ENCODE measurements at regions not wholly inside any gene's neighbourhood (a gene's known extent, or its start where the extent isn't known, plus 50 kb on each side); places are given as distances from the start of the nearest gene placed in this dataset.
A peak's percentile ranks its signal among the peaks of the same experiment; 100 is the strongest.
"Not testable (repeated sequence)": the region's sequence is repeated elsewhere in the genome, so short reads cannot be mapped to it uniquely, and the experiment has no call there.

GRCh38 chr5:39662945-39663344 is 238.2 kb upstream of the DAB2 start:
- in situ Hi-C loops (cut with HindIII; ENCODE audit: low pct_unique_long_range_greater_than_20kb, low sequenced_read_pairs): no loop called here
- no peak for DNase-seq (ENCODE audit: low read depth)

DNA sequence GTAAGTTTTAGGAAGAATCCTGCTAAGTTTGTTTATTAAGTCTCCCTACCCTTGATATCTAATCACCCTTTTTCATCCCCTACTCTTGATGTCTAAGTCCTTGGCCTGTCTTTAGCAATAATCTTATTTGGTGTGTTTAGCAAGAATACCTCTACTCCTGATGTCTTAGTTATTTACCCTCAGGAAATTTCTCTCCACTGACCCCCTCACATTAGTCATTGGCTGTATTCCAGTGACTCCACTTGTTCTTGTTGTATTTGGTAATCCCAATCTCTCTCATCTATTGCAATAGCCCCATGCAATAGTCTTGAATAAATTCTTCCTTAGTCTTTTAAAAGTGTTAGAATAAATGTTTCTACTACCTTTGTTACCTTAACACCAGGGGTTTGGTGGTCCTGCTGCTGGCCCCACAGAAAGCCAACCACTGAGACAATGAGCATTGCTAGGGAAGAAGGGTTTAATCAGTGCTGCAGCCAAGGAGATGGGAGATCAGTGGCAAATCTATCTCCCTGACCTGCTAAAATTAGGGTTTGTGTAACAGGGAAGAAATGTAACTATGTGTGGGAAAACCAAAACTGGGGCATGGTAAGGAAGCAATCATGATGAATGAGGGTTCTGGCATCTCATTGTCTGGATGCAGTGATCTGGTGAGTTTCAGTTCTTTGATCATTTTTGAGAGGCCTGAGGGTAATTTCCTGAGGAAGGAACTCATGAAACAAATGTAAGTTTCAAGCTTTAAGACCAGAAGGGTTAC is 236.4 kb upstream of the DAB2 start:
- DNase-seq (ENCODE audit: low read depth): no peak
- in situ Hi-C loops (cut with HindIII; ENCODE audit: low pct_unique_long_range_greater_than_20kb, low sequenced_read_pairs): no loop called here

GRCh38 chr5:39660020-39660419 is 235.2 kb upstream of the DAB2 start:
- in situ Hi-C loops (cut with HindIII; ENCODE audit: low pct_unique_long_range_greater_than_20kb, low sequenced_read_pairs): no loop called here
- DNase-seq (ENCODE audit: low read depth): no peak

- no peak for DNase-seq (ENCODE audit: low read depth)
- in situ Hi-C loops (cut with HindIII; ENCODE audit: low pct_unique_long_range_greater_than_20kb, low sequenced_read_pairs): no loop called here
Measured at GRCh38 chr5:39658866-39659265, 234.1 kb upstream of the DAB2 start.

GRCh38 chr5:39657943-39658342 is 233.2 kb upstream of the DAB2 start:
- no peak for DNase-seq (ENCODE audit: low read depth)
- in situ Hi-C loops (cut with HindIII; ENCODE audit: low pct_unique_long_range_greater_than_20kb, low sequenced_read_pairs): no loop called here

GRCh38 chr5:39656600-39656999 is 231.8 kb upstream of the DAB2 start:
- in situ Hi-C loops (cut with HindIII; ENCODE audit: low pct_unique_long_range_greater_than_20kb, low sequenced_read_pairs): no loop called here

DNA sequence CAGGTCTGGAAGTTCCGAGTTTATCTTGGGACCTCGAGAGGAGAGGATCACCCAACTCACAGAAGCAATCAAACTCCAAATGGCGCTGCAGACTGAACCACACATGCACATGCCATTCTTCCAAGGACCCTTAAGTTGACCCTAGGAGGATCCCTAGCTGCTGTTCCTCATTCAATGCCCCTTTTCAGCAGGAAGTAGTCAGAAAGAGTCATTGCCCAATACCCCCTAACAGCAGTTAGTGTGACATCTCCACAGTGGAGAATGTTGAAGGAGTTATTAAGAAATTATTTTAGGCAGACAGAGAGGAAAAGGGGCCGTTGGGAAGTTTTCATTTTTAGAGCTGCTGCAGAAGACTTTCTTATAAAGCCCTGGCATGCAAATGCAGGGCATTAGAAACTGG is 229.9 kb upstream of the DAB2 start:
- in situ Hi-C loops (cut with HindIII; ENCODE audit: low pct_unique_long_range_greater_than_20kb, low sequenced_read_pairs): no loop called here
- DNase-seq (ENCODE audit: low read depth): no peak

More at GRCh38 chr5:39656600-39656999, 231.8 kb upstream of the DAB2 start:
- no peak for DNase-seq (ENCODE audit: low read depth)

GRCh38 chr5:39652481-39652880 is 227.7 kb upstream of the DAB2 start:
- in situ Hi-C loops (cut with HindIII; ENCODE audit: low pct_unique_long_range_greater_than_20kb, low sequenced_read_pairs): not testable (repeated sequence)

GRCh38 chr5:39652036-39652435 is 227.3 kb upstream of the DAB2 start:
- no peak for DNase-seq (ENCODE audit: low read depth)
- in situ Hi-C loops (cut with HindIII; ENCODE audit: low pct_unique_long_range_greater_than_20kb, low sequenced_read_pairs): no loop called here

More at GRCh38 chr5:39652481-39652880, 227.7 kb upstream of the DAB2 start:
- not testable (repeated sequence) for DNase-seq (ENCODE audit: low read depth)

GRCh38 chr5:39650008-39650762 is 225.4 kb upstream of the DAB2 start:
- in situ Hi-C loops (cut with HindIII; ENCODE audit: low pct_unique_long_range_greater_than_20kb, low sequenced_read_pairs): no loop called here
- no peak for DNase-seq (ENCODE audit: low read depth)

DNA sequence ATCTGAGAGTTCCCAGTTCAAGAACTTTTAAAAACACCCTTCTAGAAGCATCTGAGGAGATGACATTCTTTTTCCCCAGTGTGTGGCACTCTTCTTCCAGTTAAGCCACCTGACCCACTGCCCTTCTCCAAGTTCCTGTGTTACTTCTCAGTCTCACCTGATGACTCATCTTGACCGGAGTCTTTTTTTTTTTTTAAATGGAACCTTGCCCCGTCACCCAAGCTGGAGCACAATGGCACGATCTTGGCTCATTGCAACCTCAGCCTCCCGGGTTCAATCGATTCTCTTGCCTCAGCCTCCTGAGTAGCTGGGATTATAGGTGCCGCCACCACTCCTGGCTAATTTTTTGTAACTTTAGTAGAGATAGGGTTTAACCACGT is 224.1 kb upstream of the DAB2 start:
- in situ Hi-C loops (cut with HindIII; ENCODE audit: low pct_unique_long_range_greater_than_20kb, low sequenced_read_pairs): no loop called here
- peak; percentile 77 for DNase-seq (ENCODE audit: low read depth)

DNA sequence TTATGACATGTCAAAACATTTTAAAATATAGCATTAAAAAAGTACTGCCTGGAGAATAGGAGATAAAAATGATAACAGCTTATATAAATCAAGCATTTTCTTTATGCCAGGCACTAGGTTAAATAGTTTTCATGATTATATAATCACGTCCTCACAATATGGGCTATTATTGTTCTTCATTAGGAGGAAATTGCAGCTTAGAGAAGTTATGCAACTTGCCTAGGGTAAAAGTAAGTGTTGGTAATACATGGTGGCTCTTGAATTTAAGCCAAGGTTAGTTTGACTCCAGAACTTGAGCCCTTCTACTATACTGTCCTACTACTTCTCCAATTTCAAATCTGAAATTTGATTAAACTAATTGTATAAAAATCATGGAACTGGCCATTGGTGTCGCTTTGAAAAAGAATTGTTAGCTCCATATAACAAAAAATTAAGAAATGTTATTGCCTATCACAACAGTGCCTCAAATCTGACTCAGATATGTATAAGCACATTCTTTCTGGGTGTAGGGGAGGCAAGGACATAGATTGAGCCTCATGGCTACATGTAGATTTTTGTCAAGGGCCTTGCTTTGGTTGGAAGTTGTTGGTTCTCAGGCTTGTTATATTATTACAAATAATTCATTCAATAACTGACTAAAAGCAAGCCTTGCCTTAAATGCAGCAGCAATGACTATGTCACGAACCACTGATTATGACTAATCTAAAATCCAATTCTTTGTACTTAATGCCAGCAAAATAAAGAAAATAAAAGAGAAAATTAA is 223.5 kb upstream of the DAB2 start:
- no peak for DNase-seq (ENCODE audit: low read depth)
- in situ Hi-C loops (cut with HindIII; ENCODE audit: low pct_unique_long_range_greater_than_20kb, low sequenced_read_pairs): no loop called here

GRCh38 chr5:39640552-39640951 is 215.8 kb upstream of the DAB2 start:
- in situ Hi-C loops (cut with HindIII; ENCODE audit: low pct_unique_long_range_greater_than_20kb, low sequenced_read_pairs): no loop called here
- no peak for DNase-seq (ENCODE audit: low read depth)

DNA sequence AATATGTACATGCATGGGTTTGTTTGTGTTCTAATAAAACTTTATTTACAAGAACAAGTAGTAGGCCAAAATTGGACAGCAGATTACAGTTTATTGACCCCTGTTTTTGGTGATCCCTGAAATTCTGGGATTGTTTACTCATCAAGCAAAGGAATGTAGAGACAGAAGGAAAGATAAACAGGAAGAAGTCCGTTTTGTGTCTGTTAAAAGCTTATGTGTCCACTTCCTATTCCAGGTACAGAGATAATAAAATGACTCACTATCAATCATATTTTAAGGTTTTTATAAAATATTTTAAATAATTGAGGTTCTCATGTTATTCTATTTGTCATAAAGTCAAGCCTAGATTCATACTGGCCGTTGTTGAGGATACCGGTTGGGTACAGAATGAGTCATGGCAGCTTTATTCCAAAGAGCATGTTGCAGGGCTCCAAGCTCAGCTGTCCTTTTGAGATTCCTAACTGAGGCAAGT is 214.9 kb upstream of the DAB2 start:
- in situ Hi-C loops (cut with HindIII; ENCODE audit: low pct_unique_long_range_greater_than_20kb, low sequenced_read_pairs): no loop called here

GRCh38 chr5:39638813-39639212 is 214.0 kb upstream of the DAB2 start:
- no peak for DNase-seq (ENCODE audit: low read depth)
- in situ Hi-C loops (cut with HindIII; ENCODE audit: low pct_unique_long_range_greater_than_20kb, low sequenced_read_pairs): no loop called here

More for the DNA sequence above, 214.9 kb upstream of the DAB2 start:
- DNase-seq (ENCODE audit: low read depth): no peak

- in situ Hi-C loops (cut with HindIII; ENCODE audit: low pct_unique_long_range_greater_than_20kb, low sequenced_read_pairs): no loop called here
- DNase-seq (ENCODE audit: low read depth): no peak
Measured at GRCh38 chr5:39633057-39633456, 208.3 kb upstream of the DAB2 start.

DNA sequence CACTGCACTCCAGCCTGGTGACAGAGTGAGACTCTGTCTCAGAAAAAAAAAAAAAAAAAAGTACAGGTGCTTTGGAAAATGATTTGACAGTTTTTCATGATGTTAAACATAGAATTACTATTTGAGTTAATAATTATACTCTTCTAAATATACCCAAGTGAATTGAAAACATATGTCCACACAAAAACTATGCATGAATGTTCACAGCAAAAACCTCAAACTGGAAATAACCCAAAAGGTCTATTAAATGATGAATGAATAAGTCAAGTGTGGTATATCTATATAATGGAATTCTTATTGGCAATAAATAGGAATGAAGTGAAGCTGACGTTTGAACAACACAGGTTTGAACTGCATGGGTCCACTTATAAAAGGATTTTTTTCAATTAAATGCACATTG is 207.2 kb upstream of the DAB2 start:
- in situ Hi-C loops (cut with HindIII; ENCODE audit: low pct_unique_long_range_greater_than_20kb, low sequenced_read_pairs): no loop called here
- no peak for DNase-seq (ENCODE audit: low read depth)

- DNase-seq (ENCODE audit: low read depth): no peak
- in situ Hi-C loops (cut with HindIII; ENCODE audit: low pct_unique_long_range_greater_than_20kb, low sequenced_read_pairs): no loop called here
Measured at GRCh38 chr5:39629946-39630345, 205.2 kb upstream of the DAB2 start.

GRCh38 chr5:39628348-39628747 is 203.6 kb upstream of the DAB2 start:
- in situ Hi-C loops (cut with HindIII; ENCODE audit: low pct_unique_long_range_greater_than_20kb, low sequenced_read_pairs): no loop called here
- no peak for DNase-seq (ENCODE audit: low read depth)
